Stimulated activated naive CD8-positive, alpha-beta T cell treated with anti-CD3 and anti-CD28 coated beads, Interleukin-15, amount 100 ng/mL, for 72 hours (primary cell): ENCODE measurements at regions not wholly inside any gene's neighbourhood (a gene's known extent, or its start where the extent isn't known, plus 50 kb on each side); places are given as distances from the start of the nearest gene placed in this dataset.

ENCODE experiments used
- ATAC-seq: fragments of 150-1000 bp; cut with Tn5 transposase; 2 replicates; pipeline ENCODE4 v1.10.0; 2021; ENCODE audit warnings: mild to moderate bottlenecking, moderate library complexity
- DNase-seq, 2 donors: peaks; one replicate each; pipeline ENCODE4 v3.0.0; 2021 to 2022
- H3K27ac Mint-ChIP-seq, 2 donors: one replicate each; pipeline ENCODE4 v1.8.0; 2022; ENCODE audit warnings: mild to moderate bottlenecking in 2 of 2, mixed read lengths in 2 of 2, moderate library complexity in 2 of 2
- H3K27me3 Mint-ChIP-seq: one replicate; pipeline ENCODE4 v1.8.0; 2022; ENCODE audit warnings: mixed read lengths
- H3K4me1 Mint-ChIP-seq: one replicate; pipeline ENCODE4 v1.8.0; 2022; ENCODE audit warnings: mild to moderate bottlenecking, mixed read lengths
- H3K4me3 Mint-ChIP-seq, 2 donors: one replicate each; pipeline ENCODE4 v1.8.0; 2022; ENCODE audit warnings: mild to moderate bottlenecking in 2 of 2, mixed read lengths in 2 of 2, moderate library complexity in 1 of 2
- H3K9me3 Mint-ChIP-seq, 2 donors: one replicate each; pipeline ENCODE4 v1.8.0; 2022; ENCODE audit warnings: mixed read lengths in 2 of 2

DNA sequence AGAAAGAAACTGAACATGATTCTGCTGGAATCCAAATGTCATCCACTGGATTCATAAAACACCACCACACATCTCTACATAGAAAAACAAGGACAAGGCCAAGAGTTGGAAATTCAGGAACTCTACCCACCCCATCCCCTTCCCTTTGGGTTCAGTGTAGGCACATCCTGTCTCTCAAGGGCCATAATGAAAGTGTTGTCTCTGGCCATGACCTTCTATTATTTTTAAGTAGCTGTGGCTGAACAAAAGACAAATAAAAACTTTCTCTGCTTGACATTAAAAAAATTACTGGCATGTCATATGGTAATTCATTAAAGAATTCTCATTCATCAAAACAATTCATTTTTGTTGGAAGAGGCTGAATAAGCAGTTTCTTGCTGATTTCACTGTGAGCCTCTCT, 54.9 kb upstream of the ZBTB18 start:
- no peaks in the 10 kb centered on the region for H3K27me3 Mint-ChIP-seq
- no peaks in the 10 kb centered on the region for H3K4me1 Mint-ChIP-seq
- no peak for ATAC-seq
- no peak overlapping the region for H3K4me3 Mint-ChIP-seq
- no peak for DNase-seq
- no peak overlapping the region for H3K27ac Mint-ChIP-seq
- peaks cover 0 to 11% of the 10 kb centered on the region in 2 donors for H3K9me3 Mint-ChIP-seq

DNA sequence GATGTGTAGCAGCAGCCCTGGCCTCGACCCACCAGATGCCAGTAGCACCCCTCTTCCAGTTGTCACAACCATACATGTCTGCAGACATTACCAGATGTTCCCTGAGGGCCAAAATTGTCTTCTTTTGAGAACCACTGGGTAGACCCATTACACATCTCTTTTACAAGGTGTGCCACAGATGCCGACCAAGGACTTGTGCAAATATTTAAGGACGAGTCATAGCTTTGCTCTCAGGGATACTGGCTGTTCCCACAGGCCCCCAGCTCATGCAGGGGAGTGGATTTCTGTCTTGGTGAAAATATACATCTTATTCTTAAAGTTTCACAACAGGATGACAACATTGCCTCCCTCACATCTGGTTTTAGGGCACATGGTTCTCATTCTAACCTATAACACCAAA, 59.4 kb upstream of the ZBTB18 start:
- no peaks in the 10 kb centered on the region for H3K4me1 Mint-ChIP-seq
- H3K4me3 Mint-ChIP-seq = no peak overlapping the region
- H3K27me3 Mint-ChIP-seq = no peaks in the 10 kb centered on the region
- DNase-seq (no peak), ATAC-seq (no peak)
- peaks cover 0 to 25% of the 10 kb centered on the region in 2 donors for H3K9me3 Mint-ChIP-seq
- no peak overlapping the region for H3K27ac Mint-ChIP-seq

DNA sequence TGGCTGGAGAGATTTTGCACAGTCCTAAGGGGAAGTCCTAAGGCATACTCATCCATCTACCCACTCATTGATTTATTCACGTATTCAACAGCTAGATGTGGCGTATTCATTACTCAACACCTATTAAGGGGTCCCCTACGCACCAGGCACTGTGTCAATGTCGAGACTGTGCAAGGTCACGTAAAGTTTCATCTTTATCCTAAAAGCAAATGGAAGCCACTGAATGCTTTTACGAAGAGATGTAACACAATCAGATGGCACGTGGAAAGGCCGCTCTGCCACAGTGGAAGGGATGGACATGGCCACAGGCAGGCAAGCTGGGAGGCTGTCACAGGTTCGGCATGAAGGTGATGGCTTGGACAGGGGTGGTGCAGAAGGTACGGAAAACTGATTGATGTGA, 66.3 kb upstream of the ZBTB18 start:
- no peak for DNase-seq
- Mint-ChIP-seq H3K4me3 (no peak overlapping the region), H3K4me1 (no peaks in the 10 kb centered on the region), H3K27ac (no peak overlapping the region), H3K9me3 (peaks cover 0 to 3% of the 10 kb centered on the region in 2 donors), H3K27me3 (no peaks in the 10 kb centered on the region)
- no peak for ATAC-seq

DNA sequence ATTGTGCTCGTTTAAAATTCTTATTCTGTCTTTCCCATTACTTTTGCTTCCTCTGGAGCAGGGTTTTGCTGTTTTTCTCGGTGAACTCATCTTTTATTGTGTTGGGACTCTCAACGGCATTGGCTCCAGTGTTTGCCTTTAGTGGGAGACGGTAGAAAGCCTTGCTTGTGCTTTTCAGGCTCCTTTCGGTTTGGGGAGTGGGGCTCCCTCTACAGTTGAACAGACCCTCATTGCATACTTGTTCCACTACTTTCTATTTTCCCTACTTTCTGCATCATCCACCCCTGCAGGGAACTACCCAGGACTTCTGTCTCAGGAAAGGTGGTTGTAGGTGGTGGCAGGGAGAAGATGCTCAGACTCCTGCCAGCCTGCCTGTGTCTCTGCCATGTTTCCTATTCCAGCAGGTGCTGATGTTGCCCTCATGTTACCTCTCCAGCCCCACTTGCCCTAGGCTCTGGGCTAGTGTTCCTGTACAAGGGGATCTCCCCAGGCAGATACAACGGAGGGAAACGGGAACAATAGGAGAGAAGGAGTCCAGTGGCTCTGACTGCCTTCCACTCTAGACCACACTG, 68.5 kb upstream of the ZBTB18 start:
- no peak overlapping the region for H3K4me3 Mint-ChIP-seq
- no peaks in the 10 kb centered on the region for H3K9me3 Mint-ChIP-seq
- DNase-seq (no peak), ATAC-seq (no peak)
- no peaks in the 10 kb centered on the region for H3K4me1 Mint-ChIP-seq
- H3K27ac Mint-ChIP-seq = no peak overlapping the region
- no peaks in the 10 kb centered on the region for H3K27me3 Mint-ChIP-seq

DNA sequence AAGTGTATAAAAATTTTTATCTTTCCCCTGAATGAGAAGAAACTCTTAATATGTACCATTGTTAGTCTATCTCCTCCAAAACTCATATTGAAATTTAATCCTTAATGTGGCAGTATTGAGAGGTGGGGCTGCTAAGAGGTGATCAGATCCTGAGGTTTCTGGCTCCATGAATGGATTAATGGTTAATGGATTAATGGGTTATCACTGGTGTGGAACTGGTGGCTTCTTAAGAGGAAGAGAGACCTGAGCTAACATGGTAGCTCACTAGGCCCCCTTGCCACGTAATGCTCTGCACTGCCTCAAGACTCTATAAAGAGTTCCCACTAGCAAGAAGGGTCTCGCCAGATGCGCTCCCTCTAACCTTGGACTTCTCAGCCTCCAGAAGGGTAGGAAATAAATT, 70.6 kb upstream of the ZBTB18 start:
- no peaks in the 10 kb centered on the region for H3K4me1 Mint-ChIP-seq
- no peaks in the 10 kb centered on the region for H3K27me3 Mint-ChIP-seq
- no peak overlapping the region for H3K4me3 Mint-ChIP-seq
- DNase-seq (no peak), ATAC-seq (no peak)
- H3K27ac Mint-ChIP-seq = no peak overlapping the region
- H3K9me3 Mint-ChIP-seq = no peaks in the 10 kb centered on the region

DNA sequence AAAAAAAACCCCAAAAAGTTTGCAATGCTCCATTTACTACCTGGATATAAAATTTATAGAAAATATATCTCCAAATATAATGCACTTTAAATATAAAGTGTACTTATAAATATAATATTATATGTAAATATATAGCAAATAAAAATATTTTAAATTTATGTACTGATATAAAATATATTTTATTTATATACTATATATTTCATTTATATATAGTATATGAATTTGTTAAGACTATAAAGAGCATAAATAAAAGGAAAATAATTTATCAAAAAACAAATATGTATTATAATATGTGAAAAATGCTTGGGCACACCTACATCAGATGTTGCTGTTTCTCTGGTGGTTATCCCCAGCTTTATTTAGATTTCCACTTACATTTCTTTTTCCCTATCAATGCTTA, 71.0 kb upstream of the ZBTB18 start:
- no peaks in the 10 kb centered on the region for H3K4me1 Mint-ChIP-seq
- ATAC-seq = no peak
- no peaks in the 10 kb centered on the region for H3K9me3 Mint-ChIP-seq
- H3K27me3 Mint-ChIP-seq = no peaks in the 10 kb centered on the region
- H3K4me3 Mint-ChIP-seq = no peak overlapping the region
- no peak for DNase-seq
- no peak overlapping the region for H3K27ac Mint-ChIP-seq

DNA sequence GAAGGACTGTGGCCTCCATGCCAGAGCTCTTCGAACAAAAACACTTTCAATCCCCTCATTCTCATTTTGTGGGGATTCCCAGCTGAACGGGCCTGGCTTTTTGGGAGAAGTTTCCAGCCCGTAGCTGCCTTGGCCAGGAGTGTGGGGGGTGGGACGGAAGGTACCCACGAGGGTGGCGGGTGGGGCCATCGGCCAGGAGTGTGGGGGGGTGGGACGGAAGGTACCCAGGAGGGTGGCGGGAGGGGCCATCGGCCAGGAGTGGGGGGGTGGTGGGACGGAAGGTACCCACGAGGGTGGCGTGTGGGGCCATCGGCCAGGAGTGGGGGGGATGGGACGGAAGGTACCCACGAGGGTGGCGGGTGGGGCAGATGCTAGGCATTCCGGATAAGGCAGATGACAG, 71.7 kb upstream of the ZBTB18 start:
- Mint-ChIP-seq H3K4me1 (no peaks in the 10 kb centered on the region), H3K27ac (no peak overlapping the region), H3K9me3 (no peaks in the 10 kb centered on the region), H3K4me3 (no peak overlapping the region), H3K27me3 (no peaks in the 10 kb centered on the region)
- DNase-seq (no peak), ATAC-seq (peak; percentile 86)

DNA sequence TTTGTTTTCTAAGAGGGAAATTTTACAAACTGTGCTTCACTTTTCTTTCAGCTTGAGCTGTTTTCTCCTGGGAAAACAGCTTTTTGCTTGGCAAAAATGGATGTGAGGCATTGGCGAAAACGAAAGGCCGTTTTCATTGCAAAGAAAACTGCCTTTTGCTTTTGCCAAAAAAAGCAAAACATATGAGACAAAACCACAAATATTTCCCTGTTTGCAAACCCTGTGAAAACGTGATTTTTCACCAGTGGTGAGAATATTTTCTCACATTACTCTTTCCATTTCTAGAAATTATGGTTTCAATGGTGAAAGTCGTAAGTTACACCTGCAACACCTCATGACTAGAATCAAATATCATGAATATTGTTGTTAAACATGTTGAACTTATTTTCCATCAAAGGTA, 74.0 kb upstream of the ZBTB18 start:
- DNase-seq (no peak), ATAC-seq (no peak)
- H3K4me3 Mint-ChIP-seq = no peak overlapping the region

DNA sequence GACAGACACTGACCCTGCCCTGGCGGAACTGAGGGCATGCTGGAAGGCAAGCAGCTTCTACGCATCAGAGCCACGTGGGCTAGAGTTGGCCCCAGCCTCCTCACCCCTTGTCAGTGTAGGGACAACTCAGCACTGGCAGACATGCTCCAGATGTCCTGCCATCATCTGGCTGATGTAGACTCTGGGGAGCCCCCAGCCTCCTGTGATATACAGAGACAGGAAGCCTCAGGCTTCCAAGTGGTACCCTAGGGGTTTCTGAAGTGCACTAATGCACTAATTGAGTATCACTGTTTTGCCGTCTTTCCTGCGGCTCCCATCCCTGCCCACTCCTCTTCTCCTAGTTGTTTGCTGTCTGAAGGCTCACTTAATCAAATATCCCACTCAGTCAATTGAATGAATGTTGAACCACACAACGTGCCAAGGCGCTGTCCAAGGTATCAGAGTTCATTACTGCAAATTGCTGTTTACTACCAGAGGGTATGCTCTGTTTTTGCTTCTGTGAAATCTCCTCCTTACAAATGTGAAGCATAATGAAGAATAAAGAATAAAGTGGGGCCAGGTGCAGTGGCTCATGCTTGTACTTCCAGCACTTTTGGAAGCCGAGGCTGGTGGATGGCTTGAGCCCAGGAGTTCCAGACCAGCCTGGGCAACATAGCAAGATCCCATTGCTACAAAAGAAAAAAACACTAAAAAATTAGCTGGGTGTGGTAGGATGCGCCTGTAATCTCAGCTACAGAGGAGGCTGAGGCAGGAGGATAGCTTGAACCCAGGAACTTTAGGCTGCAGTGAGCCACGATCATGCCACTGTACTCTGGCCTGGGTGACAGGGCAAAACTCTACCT, 76.4 kb upstream of the ZBTB18 start:
- DNase-seq (no peak), ATAC-seq (no peak)
- Mint-ChIP-seq H3K4me3 (no peak overlapping the region), H3K27me3 (peaks cover 9% of the 10 kb centered on the region), H3K4me1 (peaks cover 8% of the 10 kb centered on the region), H3K27ac (no peak overlapping the region), H3K9me3 (no peaks in the 10 kb centered on the region)

More for the DNA sequence above, 74.0 kb upstream of the ZBTB18 start:
- Mint-ChIP-seq H3K9me3 (no peaks in the 10 kb centered on the region), H3K27me3 (no peaks in the 10 kb centered on the region), H3K27ac (no peak overlapping the region), H3K4me1 (no peaks in the 10 kb centered on the region)

DNA sequence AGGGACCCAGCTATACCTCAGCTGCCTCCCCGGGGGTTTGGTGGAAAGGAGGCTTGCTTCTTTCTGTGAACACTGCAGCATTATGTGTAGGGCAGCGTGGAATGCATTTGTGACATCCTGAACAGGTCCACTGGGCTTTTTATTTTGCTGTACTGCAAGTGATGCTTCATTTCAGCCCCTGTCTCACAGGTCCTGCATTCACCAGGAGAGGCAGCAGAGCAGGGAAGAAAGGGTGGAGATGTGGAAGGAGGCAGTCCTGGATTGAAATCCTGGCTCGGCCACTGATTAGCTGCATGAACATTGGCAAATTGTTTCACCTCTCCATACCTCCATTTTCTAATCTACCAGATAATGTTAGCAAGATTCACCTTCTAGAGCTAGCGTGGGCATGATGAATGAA, 77.9 kb upstream of the ZBTB18 start:
- H3K9me3 Mint-ChIP-seq = no peaks in the 10 kb centered on the region
- H3K27me3 Mint-ChIP-seq = peaks cover 9% of the 10 kb centered on the region
- no peak for DNase-seq
- no peak overlapping the region for H3K4me3 Mint-ChIP-seq
- H3K4me1 Mint-ChIP-seq = peaks cover 8% of the 10 kb centered on the region
- ATAC-seq = no peak
- no peak overlapping the region for H3K27ac Mint-ChIP-seq

DNA sequence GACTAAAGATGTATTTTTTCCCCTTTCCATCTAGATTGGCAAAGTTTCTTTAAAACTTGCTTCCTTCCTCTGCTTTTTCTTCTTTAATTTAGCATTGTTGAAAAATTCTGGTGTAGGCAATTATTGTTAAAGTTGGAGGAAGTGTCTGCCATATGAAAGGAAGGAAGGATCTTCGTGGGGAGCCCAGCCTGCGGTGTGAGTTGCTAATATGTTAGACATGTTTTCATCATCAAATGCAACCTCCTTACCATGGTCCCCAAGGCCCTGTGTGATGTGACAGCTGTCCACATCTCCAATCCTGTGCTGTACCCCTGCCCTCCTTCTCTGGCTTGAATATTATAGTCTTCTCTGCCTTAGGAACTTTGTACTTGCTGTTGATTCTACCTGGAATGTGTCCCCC, 81.0 kb upstream of the ZBTB18 start:
- ATAC-seq = no peak
- no peak overlapping the region for H3K27ac Mint-ChIP-seq
- H3K4me3 Mint-ChIP-seq = no peak overlapping the region
- H3K27me3 Mint-ChIP-seq = peaks cover 9% of the 10 kb centered on the region
- H3K9me3 Mint-ChIP-seq = no peaks in the 10 kb centered on the region
- peaks cover 8% of the 10 kb centered on the region for H3K4me1 Mint-ChIP-seq
- DNase-seq = no peak

DNA sequence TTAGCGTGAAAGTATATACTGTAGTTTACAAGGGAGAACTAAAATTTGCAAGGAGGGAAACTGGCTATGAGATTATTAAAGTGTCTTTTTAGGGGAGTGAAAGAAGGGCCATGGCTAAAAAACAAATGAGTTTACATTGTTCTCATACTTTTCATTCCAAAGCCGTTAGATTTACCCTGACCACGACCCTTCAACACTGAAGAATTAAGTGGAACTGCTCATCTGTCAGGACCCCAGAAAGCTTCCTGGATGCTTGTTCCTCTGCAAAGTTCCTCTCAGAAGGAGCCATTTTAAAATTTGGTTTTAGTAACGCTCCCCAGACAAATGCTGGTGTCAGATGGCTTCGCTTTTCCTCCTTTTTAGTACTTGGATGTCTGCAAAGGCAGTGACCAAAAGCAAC, 82.7 kb upstream of the ZBTB18 start:
- Mint-ChIP-seq H3K27me3 (peaks cover 9% of the 10 kb centered on the region), H3K4me3 (no peak overlapping the region), H3K9me3 (no peaks in the 10 kb centered on the region), H3K4me1 (peaks cover 8% of the 10 kb centered on the region), H3K27ac (peak overlapping the region in 1 of 2 donors; percentile 80)
- ATAC-seq (no peak), DNase-seq (no peak)

DNA sequence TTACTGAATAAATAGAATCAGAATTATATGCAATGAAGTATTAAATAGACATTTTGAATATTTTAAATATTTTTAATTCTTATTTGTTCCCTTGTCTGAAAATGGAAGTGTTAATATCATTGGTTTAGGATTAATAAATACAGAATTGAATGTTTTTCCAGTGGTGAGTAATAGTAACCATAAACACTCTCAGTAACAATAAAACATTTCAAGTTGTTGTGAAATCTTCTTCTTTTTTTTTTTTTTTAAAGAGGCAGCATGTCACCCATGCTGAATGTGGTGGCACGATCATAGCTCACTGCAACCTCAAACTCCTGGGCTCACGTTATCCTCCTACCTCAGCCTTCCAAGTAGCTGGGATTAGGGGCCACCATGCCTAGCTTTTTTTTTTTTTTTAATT, 86.2 kb upstream of the ZBTB18 start:
- ATAC-seq = no peak
- Mint-ChIP-seq H3K9me3 (no peaks in the 10 kb centered on the region), H3K4me1 (no peaks in the 10 kb centered on the region), H3K27ac (no peak overlapping the region), H3K27me3 (no peaks in the 10 kb centered on the region), H3K4me3 (no peak overlapping the region)
- no peak for DNase-seq

DNA sequence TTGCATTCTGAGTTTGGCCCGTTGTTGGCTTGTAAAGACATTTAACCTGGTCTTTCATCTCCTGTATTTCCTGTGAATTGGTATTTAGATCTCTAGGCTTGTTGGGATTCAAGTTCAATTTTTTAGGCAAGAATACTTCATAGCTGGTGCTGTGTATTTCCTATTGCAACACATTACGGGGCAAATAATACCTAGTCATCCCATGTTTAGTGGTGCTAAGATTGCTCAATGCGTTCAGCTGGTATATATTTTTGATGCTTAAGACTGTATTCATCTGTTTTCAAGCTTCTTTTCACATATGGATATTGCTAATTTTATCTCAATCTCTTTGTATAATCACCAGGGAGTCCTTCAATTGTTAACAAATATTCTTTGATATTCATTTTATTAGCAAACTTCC, 87.5 kb upstream of the ZBTB18 start:
- H3K9me3 Mint-ChIP-seq = no peaks in the 10 kb centered on the region
- ATAC-seq = no peak
- H3K27me3 Mint-ChIP-seq = peaks cover 8% of the 10 kb centered on the region

DNA sequence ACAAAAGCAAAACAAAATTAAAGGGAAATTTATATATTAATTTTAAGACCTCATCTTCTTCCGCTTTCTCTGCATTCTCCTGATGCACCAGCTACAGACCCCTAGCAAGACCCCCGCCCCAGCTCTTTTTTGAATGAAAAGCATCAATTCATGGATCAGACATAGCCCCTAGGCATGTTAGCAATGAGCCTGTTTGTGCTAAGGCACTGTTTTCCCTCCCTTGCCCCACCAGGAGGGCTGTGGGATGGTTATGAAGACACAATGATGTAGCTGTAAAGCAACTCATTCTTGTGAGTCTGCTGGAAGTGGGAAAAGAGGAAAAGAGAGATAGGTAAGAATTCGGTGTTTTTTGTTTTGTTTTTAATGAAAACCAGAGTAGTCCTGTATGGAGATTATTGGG, 88.5 kb upstream of the ZBTB18 start:
- DNase-seq = no peak
- no peaks in the 10 kb centered on the region for H3K9me3 Mint-ChIP-seq

More for the DNA sequence above, 87.5 kb upstream of the ZBTB18 start:
- H3K27ac Mint-ChIP-seq = no peak overlapping the region
- DNase-seq = no peak
- no peaks in the 10 kb centered on the region for H3K4me1 Mint-ChIP-seq
- no peak overlapping the region for H3K4me3 Mint-ChIP-seq

DNA sequence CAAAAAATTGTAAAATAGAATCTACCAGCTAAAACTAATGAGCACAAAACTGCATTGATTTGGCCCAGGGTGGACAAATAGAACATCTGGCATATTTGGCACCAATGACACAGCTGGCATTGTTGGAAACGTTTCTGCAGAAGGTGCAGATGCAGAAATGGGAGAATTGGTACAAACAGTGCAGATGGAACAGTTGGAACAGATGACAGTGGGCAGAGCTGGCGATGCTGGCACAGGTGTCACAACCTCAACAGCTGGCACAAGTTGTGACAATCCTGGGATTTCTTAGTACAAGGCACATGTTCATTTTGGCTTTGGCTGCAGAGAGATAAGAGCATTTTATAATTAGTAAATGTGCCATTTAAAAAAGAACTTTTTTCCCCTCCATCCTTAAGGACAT, 91.1 kb upstream of the ZBTB18 start:
- DNase-seq (no peak), ATAC-seq (no peak)
- Mint-ChIP-seq H3K27ac (no peak overlapping the region), H3K4me1 (no peaks in the 10 kb centered on the region), H3K27me3 (peaks cover 19% of the 10 kb centered on the region), H3K4me3 (no peak overlapping the region), H3K9me3 (no peaks in the 10 kb centered on the region)

More for the DNA sequence above, 88.5 kb upstream of the ZBTB18 start:
- H3K27ac Mint-ChIP-seq = no peak overlapping the region
- peaks cover 14% of the 10 kb centered on the region for H3K27me3 Mint-ChIP-seq
- ATAC-seq = no peak
- H3K4me3 Mint-ChIP-seq = no peak overlapping the region
- H3K4me1 Mint-ChIP-seq = no peaks in the 10 kb centered on the region

DNA sequence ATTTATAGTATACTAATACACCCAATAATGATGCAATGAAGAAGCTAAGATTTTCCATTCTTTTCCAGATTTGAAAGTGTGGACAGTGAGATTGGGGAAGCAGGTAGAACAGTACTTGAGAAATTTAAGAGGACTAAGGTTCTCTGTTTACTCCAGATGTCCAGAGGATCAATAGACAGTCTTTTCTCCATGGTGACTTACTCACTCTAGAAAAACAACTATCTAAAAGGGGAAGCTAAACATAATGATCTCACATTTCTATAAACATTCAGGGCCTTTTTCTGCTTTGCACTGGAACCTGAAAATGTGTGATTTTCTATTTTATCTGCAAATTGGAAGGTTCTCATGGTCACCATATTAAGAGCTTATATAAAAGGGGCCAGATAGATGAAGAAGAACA, 93.9 kb upstream of the ZBTB18 start:
- H3K4me3 Mint-ChIP-seq = no peak overlapping the region
- ATAC-seq (no peak), DNase-seq (no peak)
- no peak overlapping the region for H3K27ac Mint-ChIP-seq
- H3K27me3 Mint-ChIP-seq = peaks cover 19% of the 10 kb centered on the region
- H3K9me3 Mint-ChIP-seq = no peaks in the 10 kb centered on the region
- no peaks in the 10 kb centered on the region for H3K4me1 Mint-ChIP-seq
